ENCODE measurements at regions not wholly inside any gene's neighbourhood (a gene's known extent, or its start where the extent isn't known, plus 50 kb on each side); places are given as distances from the start of the nearest gene placed in this dataset.

DNA sequence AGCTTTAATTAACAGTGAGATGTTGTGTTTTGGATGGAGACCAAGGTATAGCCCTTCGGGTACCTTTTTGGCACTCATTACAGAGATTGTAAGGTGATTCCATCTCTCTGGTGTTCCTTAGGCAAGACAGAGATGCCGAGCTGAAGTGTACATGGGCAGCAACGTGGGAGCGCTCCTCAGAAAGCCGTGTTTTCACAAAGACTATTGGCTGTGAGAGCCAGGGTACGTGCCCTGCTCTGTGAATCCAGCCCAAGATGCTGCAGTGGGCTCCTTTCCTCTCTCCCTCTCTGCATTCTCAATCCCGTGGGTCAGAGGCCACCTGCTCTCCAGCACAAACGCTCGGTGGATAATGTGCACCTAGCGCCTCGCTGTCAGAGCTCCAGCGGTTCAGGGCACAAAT is 203.0 kb upstream of the EPHA4 start:
- TF ChIP-seq, protein P1, sequence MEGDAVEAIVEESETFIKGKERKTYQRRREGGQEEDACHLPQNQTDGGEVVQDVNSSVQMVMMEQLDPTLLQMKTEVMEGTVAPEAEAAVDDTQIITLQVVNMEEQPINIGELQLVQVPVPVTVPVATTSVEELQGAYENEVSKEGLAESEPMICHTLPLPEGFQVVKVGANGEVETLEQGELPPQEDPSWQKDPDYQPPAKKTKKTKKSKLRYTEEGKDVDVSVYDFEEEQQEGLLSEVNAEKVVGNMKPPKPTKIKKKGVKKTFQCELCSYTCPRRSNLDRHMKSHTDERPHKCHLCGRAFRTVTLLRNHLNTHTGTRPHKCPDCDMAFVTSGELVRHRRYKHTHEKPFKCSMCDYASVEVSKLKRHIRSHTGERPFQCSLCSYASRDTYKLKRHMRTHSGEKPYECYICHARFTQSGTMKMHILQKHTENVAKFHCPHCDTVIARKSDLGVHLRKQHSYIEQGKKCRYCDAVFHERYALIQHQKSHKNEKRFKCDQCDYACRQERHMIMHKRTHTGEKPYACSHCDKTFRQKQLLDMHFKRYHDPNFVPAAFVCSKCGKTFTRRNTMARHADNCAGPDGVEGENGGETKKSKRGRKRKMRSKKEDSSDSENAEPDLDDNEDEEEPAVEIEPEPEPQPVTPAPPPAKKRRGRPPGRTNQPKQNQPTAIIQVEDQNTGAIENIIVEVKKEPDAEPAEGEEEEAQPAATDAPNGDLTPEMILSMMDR (conservative IDR thresholded peaks at IDR 0.05; ENCODE audit: low read depth in 2 of 2) = no peak
- TF ChIP-seq, protein P2, sequence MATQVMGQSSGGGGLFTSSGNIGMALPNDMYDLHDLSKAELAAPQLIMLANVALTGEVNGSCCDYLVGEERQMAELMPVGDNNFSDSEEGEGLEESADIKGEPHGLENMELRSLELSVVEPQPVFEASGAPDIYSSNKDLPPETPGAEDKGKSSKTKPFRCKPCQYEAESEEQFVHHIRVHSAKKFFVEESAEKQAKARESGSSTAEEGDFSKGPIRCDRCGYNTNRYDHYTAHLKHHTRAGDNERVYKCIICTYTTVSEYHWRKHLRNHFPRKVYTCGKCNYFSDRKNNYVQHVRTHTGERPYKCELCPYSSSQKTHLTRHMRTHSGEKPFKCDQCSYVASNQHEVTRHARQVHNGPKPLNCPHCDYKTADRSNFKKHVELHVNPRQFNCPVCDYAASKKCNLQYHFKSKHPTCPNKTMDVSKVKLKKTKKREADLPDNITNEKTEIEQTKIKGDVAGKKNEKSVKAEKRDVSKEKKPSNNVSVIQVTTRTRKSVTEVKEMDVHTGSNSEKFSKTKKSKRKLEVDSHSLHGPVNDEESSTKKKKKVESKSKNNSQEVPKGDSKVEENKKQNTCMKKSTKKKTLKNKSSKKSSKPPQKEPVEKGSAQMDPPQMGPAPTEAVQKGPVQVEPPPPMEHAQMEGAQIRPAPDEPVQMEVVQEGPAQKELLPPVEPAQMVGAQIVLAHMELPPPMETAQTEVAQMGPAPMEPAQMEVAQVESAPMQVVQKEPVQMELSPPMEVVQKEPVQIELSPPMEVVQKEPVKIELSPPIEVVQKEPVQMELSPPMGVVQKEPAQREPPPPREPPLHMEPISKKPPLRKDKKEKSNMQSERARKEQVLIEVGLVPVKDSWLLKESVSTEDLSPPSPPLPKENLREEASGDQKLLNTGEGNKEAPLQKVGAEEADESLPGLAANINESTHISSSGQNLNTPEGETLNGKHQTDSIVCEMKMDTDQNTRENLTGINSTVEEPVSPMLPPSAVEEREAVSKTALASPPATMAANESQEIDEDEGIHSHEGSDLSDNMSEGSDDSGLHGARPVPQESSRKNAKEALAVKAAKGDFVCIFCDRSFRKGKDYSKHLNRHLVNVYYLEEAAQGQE (IDR thresholded peaks at IDR 0.05; ENCODE audit: unreplicated experiment) = no peak
- TF ChIP-seq EZH2 (IDR thresholded peaks at IDR 0.05; ENCODE audit: low read depth, unreplicated experiment) = no peak
